ENCODE measurements at regions not wholly inside any gene's neighbourhood (a gene's known extent, or its start where the extent isn't known, plus 50 kb on each side); places are given as distances from the start of the nearest gene placed in this dataset.

DNA sequence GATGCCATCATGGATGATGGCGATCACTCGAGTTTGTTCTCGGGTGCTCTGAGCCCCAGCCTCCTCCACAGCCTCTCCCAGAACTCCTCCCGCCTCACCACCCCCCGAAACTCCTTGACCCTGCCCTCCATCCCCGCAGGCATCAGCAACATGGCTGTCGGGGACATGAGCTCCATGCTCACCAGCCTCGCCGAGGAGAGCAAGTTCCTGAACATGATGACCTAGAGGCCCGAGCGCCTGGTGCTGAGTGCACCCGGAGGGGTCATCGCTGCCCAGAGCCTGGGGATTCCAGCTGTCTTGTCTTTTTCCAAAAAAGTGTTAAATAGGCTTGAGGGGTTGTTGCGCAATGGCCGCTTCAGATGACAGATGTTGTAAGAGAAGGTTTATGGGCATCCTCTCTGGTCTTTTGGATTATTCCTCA, 254.8 kb downstream of the GLI2 start:
- TF ChIP-seq, protein P1, sequence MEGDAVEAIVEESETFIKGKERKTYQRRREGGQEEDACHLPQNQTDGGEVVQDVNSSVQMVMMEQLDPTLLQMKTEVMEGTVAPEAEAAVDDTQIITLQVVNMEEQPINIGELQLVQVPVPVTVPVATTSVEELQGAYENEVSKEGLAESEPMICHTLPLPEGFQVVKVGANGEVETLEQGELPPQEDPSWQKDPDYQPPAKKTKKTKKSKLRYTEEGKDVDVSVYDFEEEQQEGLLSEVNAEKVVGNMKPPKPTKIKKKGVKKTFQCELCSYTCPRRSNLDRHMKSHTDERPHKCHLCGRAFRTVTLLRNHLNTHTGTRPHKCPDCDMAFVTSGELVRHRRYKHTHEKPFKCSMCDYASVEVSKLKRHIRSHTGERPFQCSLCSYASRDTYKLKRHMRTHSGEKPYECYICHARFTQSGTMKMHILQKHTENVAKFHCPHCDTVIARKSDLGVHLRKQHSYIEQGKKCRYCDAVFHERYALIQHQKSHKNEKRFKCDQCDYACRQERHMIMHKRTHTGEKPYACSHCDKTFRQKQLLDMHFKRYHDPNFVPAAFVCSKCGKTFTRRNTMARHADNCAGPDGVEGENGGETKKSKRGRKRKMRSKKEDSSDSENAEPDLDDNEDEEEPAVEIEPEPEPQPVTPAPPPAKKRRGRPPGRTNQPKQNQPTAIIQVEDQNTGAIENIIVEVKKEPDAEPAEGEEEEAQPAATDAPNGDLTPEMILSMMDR (IDR thresholded peaks at IDR 0.05), result no peak
- TF ChIP-seq POLR2A (IDR thresholded peaks at IDR 0.05), result no peak
- no peak for TF ChIP-seq EP300 (IDR thresholded peaks at IDR 0.05)
